ENCODE measurements at regions not wholly inside any gene's neighbourhood (a gene's known extent, or its start where the extent isn't known, plus 50 kb on each side); places are given as distances from the start of the nearest gene placed in this dataset.

DNA sequence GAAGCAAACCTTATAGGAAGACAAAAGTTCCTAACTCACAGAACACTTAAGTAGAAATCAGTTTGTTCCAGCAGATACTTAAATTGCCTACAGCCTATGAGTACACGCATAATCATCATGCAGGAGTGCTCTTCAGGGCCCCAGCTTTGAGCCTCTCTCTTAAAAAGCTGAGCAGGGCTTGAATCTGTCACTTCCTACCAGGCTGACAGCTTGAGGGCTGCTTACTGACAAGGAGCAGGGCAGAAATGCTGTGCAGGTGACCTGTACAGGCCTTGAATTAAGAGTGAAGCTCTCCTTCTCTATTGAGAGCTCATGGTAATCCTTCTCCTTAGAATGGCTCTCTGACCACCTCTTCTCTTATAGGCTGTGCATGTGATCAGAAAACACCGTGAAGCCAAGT, 66.5 kb upstream of the MAST4 start:
- H3K79me2 ChIP-seq (ENCODE audit: insufficient read depth) = no peaks in the 10 kb centered on the region
- 18% methylated on average over 2 of the region's 2 CpGs for WGBS (ENCODE audit: low lambda C conversion rate)
- H2AFZ ChIP-seq (ENCODE audit: low read depth) = no peak overlapping the region
- H3F3A ChIP-seq (replicated peaks; ENCODE audit: insufficient read depth) = no peaks in the 10 kb centered on the region
- no peaks in the 10 kb centered on the region for H3K27me3 ChIP-seq (ENCODE audit: insufficient read depth)
- H3K4me3 ChIP-seq (ENCODE audit: low read depth in 2 of 2, low read length in 1 of 2) = no peak overlapping the region
- H3K9ac ChIP-seq = no peak overlapping the region
- POLR2A ChIA-PET = no interaction called here
- no peaks in the 10 kb centered on the region for H3K9me2 ChIP-seq
- H3K36me3 ChIP-seq (replicated peaks in 1 of 2; ENCODE audit: control insufficient read depth in 1 of 2, insufficient read depth in 2 of 2, low read length in 1 of 2) = no peaks in the 10 kb centered on the region
- DNase-seq = no peak
- no peaks in the 10 kb centered on the region for H3K4me1 ChIP-seq (ENCODE audit: control insufficient read depth in 1 of 2, insufficient read depth in 2 of 2, low read depth in 1 of 2, low read length in 1 of 2)
- CTCF ChIA-PET = no interaction called here
- H3K9me3 ChIP-seq = no peaks in the 10 kb centered on the region
- no peak overlapping the region for H3K27ac ChIP-seq (ENCODE audit: low read depth in 2 of 2, low read length in 1 of 2)
- H3K4me2 ChIP-seq = no peak overlapping the region
- TF ChIP-seq GATA2 (CRISPR knock-in tag; IDR thresholded peaks at IDR 0.05) = no peak
- no peak for TF ChIP-seq GABPA (IDR thresholded peaks at IDR 0.05; ENCODE audit: low read depth)
- TF ChIP-seq, protein P1, sequence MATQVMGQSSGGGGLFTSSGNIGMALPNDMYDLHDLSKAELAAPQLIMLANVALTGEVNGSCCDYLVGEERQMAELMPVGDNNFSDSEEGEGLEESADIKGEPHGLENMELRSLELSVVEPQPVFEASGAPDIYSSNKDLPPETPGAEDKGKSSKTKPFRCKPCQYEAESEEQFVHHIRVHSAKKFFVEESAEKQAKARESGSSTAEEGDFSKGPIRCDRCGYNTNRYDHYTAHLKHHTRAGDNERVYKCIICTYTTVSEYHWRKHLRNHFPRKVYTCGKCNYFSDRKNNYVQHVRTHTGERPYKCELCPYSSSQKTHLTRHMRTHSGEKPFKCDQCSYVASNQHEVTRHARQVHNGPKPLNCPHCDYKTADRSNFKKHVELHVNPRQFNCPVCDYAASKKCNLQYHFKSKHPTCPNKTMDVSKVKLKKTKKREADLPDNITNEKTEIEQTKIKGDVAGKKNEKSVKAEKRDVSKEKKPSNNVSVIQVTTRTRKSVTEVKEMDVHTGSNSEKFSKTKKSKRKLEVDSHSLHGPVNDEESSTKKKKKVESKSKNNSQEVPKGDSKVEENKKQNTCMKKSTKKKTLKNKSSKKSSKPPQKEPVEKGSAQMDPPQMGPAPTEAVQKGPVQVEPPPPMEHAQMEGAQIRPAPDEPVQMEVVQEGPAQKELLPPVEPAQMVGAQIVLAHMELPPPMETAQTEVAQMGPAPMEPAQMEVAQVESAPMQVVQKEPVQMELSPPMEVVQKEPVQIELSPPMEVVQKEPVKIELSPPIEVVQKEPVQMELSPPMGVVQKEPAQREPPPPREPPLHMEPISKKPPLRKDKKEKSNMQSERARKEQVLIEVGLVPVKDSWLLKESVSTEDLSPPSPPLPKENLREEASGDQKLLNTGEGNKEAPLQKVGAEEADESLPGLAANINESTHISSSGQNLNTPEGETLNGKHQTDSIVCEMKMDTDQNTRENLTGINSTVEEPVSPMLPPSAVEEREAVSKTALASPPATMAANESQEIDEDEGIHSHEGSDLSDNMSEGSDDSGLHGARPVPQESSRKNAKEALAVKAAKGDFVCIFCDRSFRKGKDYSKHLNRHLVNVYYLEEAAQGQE (IDR thresholded peaks at IDR 0.05; ENCODE audit: low read depth, low read length) = no peak
- TF ChIP-seq, protein P2, sequence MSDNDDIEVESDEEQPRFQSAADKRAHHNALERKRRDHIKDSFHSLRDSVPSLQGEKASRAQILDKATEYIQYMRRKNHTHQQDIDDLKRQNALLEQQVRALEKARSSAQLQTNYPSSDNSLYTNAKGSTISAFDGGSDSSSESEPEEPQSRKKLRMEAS (IDR thresholded peaks at IDR 0.05; ENCODE audit: low read depth) = no peak
- TF ChIP-seq RFX5 (IDR thresholded peaks at IDR 0.05; ENCODE audit: low read length) = no peak
- no peak for TF ChIP-seq CHD2 (IDR thresholded peaks at IDR 0.05; ENCODE audit: low read length, partially characterized antibody)
- TF ChIP-seq, protein P3, sequence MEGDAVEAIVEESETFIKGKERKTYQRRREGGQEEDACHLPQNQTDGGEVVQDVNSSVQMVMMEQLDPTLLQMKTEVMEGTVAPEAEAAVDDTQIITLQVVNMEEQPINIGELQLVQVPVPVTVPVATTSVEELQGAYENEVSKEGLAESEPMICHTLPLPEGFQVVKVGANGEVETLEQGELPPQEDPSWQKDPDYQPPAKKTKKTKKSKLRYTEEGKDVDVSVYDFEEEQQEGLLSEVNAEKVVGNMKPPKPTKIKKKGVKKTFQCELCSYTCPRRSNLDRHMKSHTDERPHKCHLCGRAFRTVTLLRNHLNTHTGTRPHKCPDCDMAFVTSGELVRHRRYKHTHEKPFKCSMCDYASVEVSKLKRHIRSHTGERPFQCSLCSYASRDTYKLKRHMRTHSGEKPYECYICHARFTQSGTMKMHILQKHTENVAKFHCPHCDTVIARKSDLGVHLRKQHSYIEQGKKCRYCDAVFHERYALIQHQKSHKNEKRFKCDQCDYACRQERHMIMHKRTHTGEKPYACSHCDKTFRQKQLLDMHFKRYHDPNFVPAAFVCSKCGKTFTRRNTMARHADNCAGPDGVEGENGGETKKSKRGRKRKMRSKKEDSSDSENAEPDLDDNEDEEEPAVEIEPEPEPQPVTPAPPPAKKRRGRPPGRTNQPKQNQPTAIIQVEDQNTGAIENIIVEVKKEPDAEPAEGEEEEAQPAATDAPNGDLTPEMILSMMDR (IDR thresholded peaks at IDR 0.05) = no peak
- TF ChIP-seq, protein P4, sequence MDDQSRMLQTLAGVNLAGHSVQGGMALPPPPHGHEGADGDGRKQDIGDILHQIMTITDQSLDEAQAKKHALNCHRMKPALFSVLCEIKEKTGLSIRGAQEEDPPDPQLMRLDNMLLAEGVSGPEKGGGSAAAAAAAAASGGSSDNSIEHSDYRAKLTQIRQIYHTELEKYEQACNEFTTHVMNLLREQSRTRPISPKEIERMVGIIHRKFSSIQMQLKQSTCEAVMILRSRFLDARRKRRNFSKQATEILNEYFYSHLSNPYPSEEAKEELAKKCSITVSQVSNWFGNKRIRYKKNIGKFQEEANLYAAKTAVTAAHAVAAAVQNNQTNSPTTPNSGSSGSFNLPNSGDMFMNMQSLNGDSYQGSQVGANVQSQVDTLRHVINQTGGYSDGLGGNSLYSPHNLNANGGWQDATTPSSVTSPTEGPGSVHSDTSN (IDR thresholded peaks at IDR 0.05) = no peak
- TF ChIP-seq SIN3A (IDR thresholded peaks at IDR 0.05; ENCODE audit: borderline replicate concordance, low read depth, low read length) = no peak
- TF ChIP-seq SMC3 (IDR thresholded peaks at IDR 0.05; ENCODE audit: low read depth, low read length) = no peak
- TF ChIP-seq FOSL2 (IDR thresholded peaks at IDR 0.05; ENCODE audit: borderline replicate concordance, low read depth) = no peak
- no peak for TF ChIP-seq MXI1 (IDR thresholded peaks at IDR 0.05; ENCODE audit: low read depth, low read length)
- no peaks in the 10 kb centered on the region for H4K20me1 ChIP-seq (ENCODE audit: insufficient read depth)
